ENCODE measurements at regions not wholly inside any gene's neighbourhood (a gene's known extent, or its start where the extent isn't known, plus 50 kb on each side); places are given as distances from the start of the nearest gene placed in this dataset.

DNA sequence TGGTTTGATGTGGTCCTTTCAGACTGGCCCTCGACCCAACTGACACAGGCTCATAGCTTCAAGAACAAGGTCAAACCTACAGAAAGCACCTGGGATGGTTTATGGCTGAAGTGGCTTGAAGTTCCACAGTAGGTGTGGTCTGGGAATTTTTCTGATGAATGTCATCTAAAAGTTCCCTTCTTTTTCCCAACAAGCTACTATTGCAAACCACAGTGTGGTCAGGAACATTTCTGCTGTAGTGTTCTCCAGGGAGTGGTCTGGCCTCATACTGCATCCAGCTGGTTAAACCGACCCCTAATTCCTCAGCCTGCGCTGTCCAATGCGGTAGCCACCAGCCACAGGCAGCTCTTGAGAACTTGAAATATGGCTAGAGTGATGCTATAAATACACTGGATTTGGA, 92.7 kb downstream of the FAM124B start:
- Histone ChIP-seq H3K9me3 (replicated peaks; ENCODE audit: control insufficient read depth, insufficient read depth, low read length) (no peaks in the 10 kb centered on the region), H3K79me2 (ENCODE audit: control insufficient read depth, insufficient read depth, low read length) (no peaks in the 10 kb centered on the region), H3K27ac (ENCODE audit: control insufficient read depth, insufficient read depth) (no peak overlapping the region), H3K36me3 (ENCODE audit: control insufficient read depth in 2 of 2, insufficient read depth in 2 of 2, low read length in 1 of 2) (no peaks in the 10 kb centered on the region), H3K27me3 (replicated peaks in 1 of 2; ENCODE audit: control insufficient read depth in 2 of 2, insufficient read depth in 2 of 2, low read length in 1 of 2) (0 out of 4 replicates have a peak, but pooled peaks cover 0 to 3% of the 10 kb centered on the region in 2 experiments), H3K9ac (ENCODE audit: control insufficient read depth, insufficient read depth, low read length) (no peak overlapping the region), H4K20me1 (ENCODE audit: control insufficient read depth, insufficient read depth) (no peaks in the 10 kb centered on the region), H2AFZ (ENCODE audit: control insufficient read depth, low read depth, low read length) (no peak overlapping the region), H3K4me1 (ENCODE audit: control insufficient read depth, insufficient read depth, low read length) (peaks cover 14% of the 10 kb centered on the region), H3K4me2 (ENCODE audit: control insufficient read depth, insufficient read depth) (no peak overlapping the region), H3K4me3 (no peak overlapping the region)
- in situ Hi-C loops (cut with MboI), result no loop called here
- 80% methylated on average over 4 of the region's 4 CpGs for WGBS (ENCODE audit: insufficient coverage, insufficient replicate concordance, low lambda C conversion rate, missing lambda C conversion rate)
- no peak for FAIRE-seq
- ChIA-PET POLR2A (no interaction called here), SMC1A (ENCODE audit: uncharacterized antibody, unreplicated experiment) (interaction anchor here (1.0 kb wide), 2 partner anchors 22 to 29 kb away, joined by 3 to 4 read pairs; no protein-coding TSS in a partner anchor), CTCF (interaction anchor here (1.4 to 2.0 kb wide), 2 partner anchors 25 to 339 kb away, joined by 3 to 6 read pairs; no protein-coding TSS in a partner anchor), RAD21 (ENCODE audit: unreplicated experiment) (no interaction called here)
- ATAC-seq, result no peak
- intact Hi-C loops (cut with micrococcal nuclease; ENCODE audit: unreplicated experiment), result no loop called here
- TF ChIP-seq NRF1 (conservative IDR thresholded peaks at IDR 0.05; ENCODE audit: low read depth, low read length), result no peak
- no peak for TF ChIP-seq TCF7 (IDR thresholded peaks at IDR 0.05; ENCODE audit: borderline replicate concordance)
- TF ChIP-seq, protein P1, sequence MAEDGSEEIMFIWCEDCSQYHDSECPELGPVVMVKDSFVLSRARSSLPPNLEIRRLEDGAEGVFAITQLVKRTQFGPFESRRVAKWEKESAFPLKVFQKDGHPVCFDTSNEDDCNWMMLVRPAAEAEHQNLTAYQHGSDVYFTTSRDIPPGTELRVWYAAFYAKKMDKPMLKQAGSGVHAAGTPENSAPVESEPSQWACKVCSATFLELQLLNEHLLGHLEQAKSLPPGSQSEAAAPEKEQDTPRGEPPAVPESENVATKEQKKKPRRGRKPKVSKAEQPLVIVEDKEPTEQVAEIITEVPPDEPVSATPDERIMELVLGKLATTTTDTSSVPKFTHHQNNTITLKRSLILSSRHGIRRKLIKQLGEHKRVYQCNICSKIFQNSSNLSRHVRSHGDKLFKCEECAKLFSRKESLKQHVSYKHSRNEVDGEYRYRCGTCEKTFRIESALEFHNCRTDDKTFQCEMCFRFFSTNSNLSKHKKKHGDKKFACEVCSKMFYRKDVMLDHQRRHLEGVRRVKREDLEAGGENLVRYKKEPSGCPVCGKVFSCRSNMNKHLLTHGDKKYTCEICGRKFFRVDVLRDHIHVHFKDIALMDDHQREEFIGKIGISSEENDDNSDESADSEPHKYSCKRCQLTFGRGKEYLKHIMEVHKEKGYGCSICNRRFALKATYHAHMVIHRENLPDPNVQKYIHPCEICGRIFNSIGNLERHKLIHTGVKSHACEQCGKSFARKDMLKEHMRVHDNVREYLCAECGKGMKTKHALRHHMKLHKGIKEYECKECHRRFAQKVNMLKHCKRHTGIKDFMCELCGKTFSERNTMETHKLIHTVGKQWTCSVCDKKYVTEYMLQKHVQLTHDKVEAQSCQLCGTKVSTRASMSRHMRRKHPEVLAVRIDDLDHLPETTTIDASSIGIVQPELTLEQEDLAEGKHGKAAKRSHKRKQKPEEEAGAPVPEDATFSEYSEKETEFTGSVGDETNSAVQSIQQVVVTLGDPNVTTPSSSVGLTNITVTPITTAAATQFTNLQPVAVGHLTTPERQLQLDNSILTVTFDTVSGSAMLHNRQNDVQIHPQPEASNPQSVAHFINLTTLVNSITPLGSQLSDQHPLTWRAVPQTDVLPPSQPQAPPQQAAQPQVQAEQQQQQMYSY (CRISPR knock-in tag; IDR thresholded peaks at IDR 0.05), result no peak
- BruUV-seq (replicated peaks), result no TSS peak
- no peak for DNase-seq (ENCODE audit: low read depth, low spot score)

All from GM12878 (cell line).